Smooth muscle cell (in vitro differentiated cells): ENCODE measurements at regions not wholly inside any gene's neighbourhood (a gene's known extent, or its start where the extent isn't known, plus 50 kb on each side); places are given as distances from the start of the nearest gene placed in this dataset.
"Not testable (repeated sequence)": the region's sequence is repeated elsewhere in the genome, so short reads cannot be mapped to it uniquely, and the experiment has no call there.

Experiments used
- DNase-seq: peaks from one replicate; lab custom pipeline; 2025; ENCODE audit not compliant: unreplicated experiment; lab: John Stamatoyannopoulos, UW
- H2AFZ ChIP-seq: fragments of 200-600 bp; sonication (generic); 2 replicates; pipeline ENCODE4 v1.6.0; 2016; ENCODE audit warnings: antibody characterized with exemption, low read depth, mild to moderate bottlenecking
- H3F3A ChIP-seq: fragments of 200-600 bp; sonication (generic); 2 replicates; pipeline ENCODE4 v1.6.0; 2017; ENCODE audit warnings: antibody characterized with exemption, low read depth
- H3K27ac ChIP-seq: fragments of 200-600 bp; sonication (generic); 2 replicates; pipeline ENCODE4 v1.5.1; 2016; ENCODE audit warnings: low read depth, mild to moderate bottlenecking
- H3K27me3 ChIP-seq: fragments of 200-600 bp; sonication (generic); 2 replicates; pipeline ENCODE4 v1.6.1; 2016; ENCODE audit warnings: low read depth, mild to moderate bottlenecking
- H3K36me3 ChIP-seq: fragments of 200-600 bp; sonication (generic); 2 replicates; pipeline ENCODE4 v1.5.1; 2016; ENCODE audit warnings: low read depth
- H3K4me1 ChIP-seq: fragments of 200-600 bp; sonication (generic); 2 replicates; pipeline ENCODE4 v1.5.1; 2016; ENCODE audit warnings: low read depth
- H3K4me2 ChIP-seq: fragments of 200-600 bp; sonication (generic); 2 replicates; pipeline ENCODE4 v1.6.0; 2016; ENCODE audit warnings: mild to moderate bottlenecking
- H3K4me3 ChIP-seq: fragments of 200-600 bp; sonication (generic); 2 replicates; pipeline ENCODE4 v1.5.1; 2016; ENCODE audit warnings: mild to moderate bottlenecking
- H3K79me2 ChIP-seq: fragments of 200-600 bp; sonication (generic); 2 replicates; pipeline ENCODE4 v1.6.0; 2016; ENCODE audit warnings: low read depth, mild to moderate bottlenecking
- H3K9ac ChIP-seq: fragments of 200-600 bp; sonication (generic); 2 replicates; pipeline ENCODE4 v1.6.0; 2016; ENCODE audit warnings: low read depth
- H3K9me3 ChIP-seq: fragments of 200-600 bp; sonication (generic); replicated peaks from 2 replicates; pipeline ENCODE4 v1.5.1; 2016; ENCODE audit warnings: low read depth
- H4K20me1 ChIP-seq: fragments of 200-600 bp; sonication (generic); 2 replicates; pipeline ENCODE4 v1.6.0; 2016; ENCODE audit warnings: low read depth
- CTCF ChIP-seq: fragments of 200-600 bp; sonication (generic); IDR thresholded peaks from 2 replicates; pipeline ENCODE4 v1.5.1; 2017; ENCODE audit warnings: borderline replicate concordance, mild to moderate bottlenecking, antibody characterized with exemption; ENCODE audit not compliant: insufficient read depth, poor library complexity, severe bottlenecking
- WGBS: methylation state at CpG from one replicate; pipeline ENCODE4 v1.1.7; 2016; ENCODE audit warnings: low lambda C conversion rate; 5-methylcytosine and 5-hydroxymethylcytosine counted together

GRCh38 chr4:27429364-27429871, 568.8 kb downstream of the STIM2 start:
- no peak overlapping the region for H3K4me3 ChIP-seq
- TF ChIP-seq CTCF: no peak
- no peak overlapping the region for H3K9ac ChIP-seq
- H3K36me3 ChIP-seq: no peaks in the 10 kb centered on the region
- H3K27ac ChIP-seq: no peak overlapping the region
- DNase-seq: no peak
- H4K20me1 ChIP-seq: no peaks in the 10 kb centered on the region
- H3K4me2 ChIP-seq: no peak overlapping the region
- 41% methylated on average over 5 of the region's 5 CpGs for WGBS
- H3F3A ChIP-seq: no peaks in the 10 kb centered on the region
- H3K4me1 ChIP-seq: no peaks in the 10 kb centered on the region
- no peaks in the 10 kb centered on the region for H3K9me3 ChIP-seq
- H3K27me3 ChIP-seq: no peaks in the 10 kb centered on the region
- no peak overlapping the region for H2AFZ ChIP-seq
- H3K79me2 ChIP-seq: no peaks in the 10 kb centered on the region

- no peak for DNase-seq
- Histone ChIP-seq H3K4me1 (no peaks in the 10 kb centered on the region), H3K4me3 (no peak overlapping the region), H3K27me3 (no peaks in the 10 kb centered on the region), H3F3A (no peaks in the 10 kb centered on the region), H3K27ac (no peak overlapping the region), H3K4me2 (no peak overlapping the region), H4K20me1 (no peaks in the 10 kb centered on the region), H2AFZ (no peak overlapping the region), H3K9ac (no peak overlapping the region), H3K36me3 (no peaks in the 10 kb centered on the region), H3K9me3 (no peaks in the 10 kb centered on the region), H3K79me2 (no peaks in the 10 kb centered on the region)
- TF ChIP-seq CTCF: no peak
- 89% methylated on average over 1 of the region's 1 CpG for WGBS
These were observed 581.5 kb downstream of the STIM2 start for GRCh38 chr4:27442146-27442545.

DNA sequence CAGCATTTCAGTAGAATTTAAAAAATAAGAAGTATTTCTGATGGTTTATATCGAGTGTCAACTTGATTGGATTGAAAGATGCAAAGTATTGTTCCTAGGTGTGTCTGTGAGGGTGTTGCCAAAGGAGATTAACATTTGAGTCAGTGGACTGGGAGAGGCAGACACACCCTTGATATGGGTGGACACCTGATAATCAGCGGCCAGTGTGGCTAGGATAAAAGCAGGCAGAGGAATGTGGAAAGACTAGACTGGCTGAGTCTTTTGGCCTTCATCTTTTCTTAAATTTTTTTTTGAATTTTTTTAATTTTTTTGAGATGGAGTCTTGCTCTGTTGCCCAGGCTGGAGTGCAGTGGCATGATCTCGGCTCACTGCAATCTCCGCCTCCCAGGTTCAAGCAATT, 582.0 kb downstream of the STIM2 start:
- H3K9me3 ChIP-seq: not testable (repeated sequence)
- WGBS: 93% methylated on average over 4 of the region's 4 CpGs

DNA sequence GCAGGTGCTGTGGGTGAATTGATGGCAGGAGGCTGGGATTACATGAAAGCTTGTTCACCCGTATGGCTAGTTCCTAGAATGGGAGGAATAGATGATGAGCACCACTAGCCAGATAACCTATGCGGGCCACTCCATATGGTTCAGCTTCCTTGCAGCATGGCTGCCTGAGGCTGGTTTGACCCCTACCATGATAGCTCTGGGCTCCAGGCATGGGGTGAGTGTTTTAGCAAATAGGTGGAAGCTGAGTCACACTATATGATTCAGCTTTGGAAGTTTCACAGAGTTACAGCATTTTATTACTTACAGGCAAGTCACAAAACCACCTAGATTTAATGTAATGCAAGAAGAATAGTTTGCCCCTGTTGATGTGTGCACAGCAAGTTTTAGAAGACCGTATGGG, 603.2 kb downstream of the STIM2 start:
- H3K27me3 ChIP-seq: no peaks in the 10 kb centered on the region
- no peak overlapping the region for H3K9ac ChIP-seq
- H3F3A ChIP-seq: no peaks in the 10 kb centered on the region
- WGBS: 66% methylated on average over 3 of the region's 3 CpGs
- H3K27ac ChIP-seq: no peak overlapping the region
- no peak for DNase-seq
- no peaks in the 10 kb centered on the region for H3K36me3 ChIP-seq
- H2AFZ ChIP-seq: no peak overlapping the region
- H3K4me1 ChIP-seq: no peaks in the 10 kb centered on the region
- no peaks in the 10 kb centered on the region for H3K9me3 ChIP-seq
- H3K79me2 ChIP-seq: no peaks in the 10 kb centered on the region
- H4K20me1 ChIP-seq: no peaks in the 10 kb centered on the region
- no peak for TF ChIP-seq CTCF
- no peak overlapping the region for H3K4me2 ChIP-seq
- no peak overlapping the region for H3K4me3 ChIP-seq

More for the DNA sequence above, 582.0 kb downstream of the STIM2 start:
- H3K4me2 ChIP-seq, H3K9ac ChIP-seq, H3K4me3 ChIP-seq, DNase-seq, H3K36me3 ChIP-seq, H4K20me1 ChIP-seq, H2AFZ ChIP-seq, H3K27me3 ChIP-seq, H3K79me2 ChIP-seq, H3F3A ChIP-seq, H3K27ac ChIP-seq, H3K4me1 ChIP-seq: not testable (repeated sequence)
